SK-N-SH (cell line): ENCODE measurements at regions not wholly inside any gene's neighbourhood (a gene's known extent, or its start where the extent isn't known, plus 50 kb on each side); places are given as distances from the start of the nearest gene placed in this dataset.

Experiments
- CTCF ChIA-PET: fragments of 300-600, 350-600 bp; formaldehyde crosslinking; extraction: SDS; loops from one replicate; lab custom pipeline; 2021; lab: Yijun Ruan, JAX
- POLR2A ChIA-PET: fragments of 350-600 bp; sonication (Branson Sonifier 250); formaldehyde crosslinking; extraction: SDS; loops from one replicate; lab custom pipeline; 2020; ENCODE audit warnings: antibody characterized with exemption, inconsistent platforms; lab: Yijun Ruan, JAX
- DNase-seq: peaks from one replicate; pipeline ENCODE4 v3.0.0; 2012
- H2AFZ ChIP-seq: fragments of 200-600 bp; sonication (generic); 2 replicates; pipeline ENCODE4 v1.8.1; 2016; ENCODE audit warnings: antibody characterized with exemption, mild to moderate bottlenecking, low read depth
- H3F3A ChIP-seq: fragments of 200-600 bp; sonication (generic); replicated peaks from 2 replicates; pipeline ENCODE3; 2016; ENCODE audit warnings: antibody characterized with exemption, mild to moderate bottlenecking; ENCODE audit not compliant: insufficient read depth
- H3K27ac ChIP-seq, 2 experiments: fragments of 200-500 bp in 1 of 2; fragments of 200-600 bp in 1 of 2; sonication (Bioruptor generic) in 1 of 2; sonication (generic), shearing (Covaris generic) in 1 of 2; 2 replicates each; pipeline versions ENCODE4 v1.5.1 to v1.6.1; 2014 to 2016; ENCODE audit warnings: low read depth in 2 of 2, inconsistent platforms in 1 of 2, low read length in 1 of 2, mild to moderate bottlenecking in 1 of 2, mixed read lengths in 1 of 2
- H3K27me3 ChIP-seq: fragments of 200-600 bp; sonication (generic), shearing (Covaris generic); 2 replicates; pipeline ENCODE4 v1.6.1; 2016; ENCODE audit warnings: mixed run types; ENCODE audit not compliant: insufficient read depth
- H3K36me3 ChIP-seq, 2 experiments: fragments of 200-500 bp in 1 of 2; fragments of 200-600 bp in 1 of 2; sonication (Bioruptor generic) in 1 of 2; sonication (generic) in 1 of 2; replicated peaks in 1 of 2; 2 replicates each; pipeline versions ENCODE3 to v1.5.1; 2014 to 2016; ENCODE audit warnings: low read length in 1 of 2, mild to moderate bottlenecking in 1 of 2; ENCODE audit not compliant: insufficient read depth in 2 of 2, control insufficient read depth in 1 of 2
- H3K4me1 ChIP-seq, 2 experiments: fragments of 200-500 bp in 1 of 2; fragments of 200-600 bp in 1 of 2; sonication (Bioruptor generic) in 1 of 2; sonication (generic), shearing (Covaris generic) in 1 of 2; 2 replicates each; pipeline versions ENCODE4 v1.5.1 to v1.6.1; 2014 to 2016; ENCODE audit warnings: low read depth in 1 of 2, low read length in 1 of 2, mixed run types in 1 of 2; ENCODE audit not compliant: insufficient read depth in 2 of 2, control insufficient read depth in 1 of 2
- H3K4me2 ChIP-seq: fragments of 200-600 bp; sonication (generic), shearing (Covaris generic); 2 replicates; pipeline ENCODE4 v1.6.1; 2017; ENCODE audit warnings: mixed run types
- H3K4me3 ChIP-seq, 2 experiments: fragments of 200-500 bp in 1 of 2; fragments of 200-600 bp in 1 of 2; sonication (Bioruptor generic) in 1 of 2; sonication (generic), shearing (Covaris generic) in 1 of 2; 2 replicates each; pipeline versions ENCODE4 v1.5.1 to v1.8.1; 2014 to 2016; ENCODE audit warnings: low read depth in 2 of 2, inconsistent platforms in 1 of 2, low read length in 1 of 2, mild to moderate bottlenecking in 1 of 2, mixed read lengths in 1 of 2, moderate library complexity in 1 of 2
- H3K79me2 ChIP-seq: fragments of 200-600 bp; sonication (generic); 2 replicates; pipeline ENCODE4 v1.8.1; 2017; ENCODE audit warnings: mild to moderate bottlenecking; ENCODE audit not compliant: insufficient read depth
- H3K9ac ChIP-seq: fragments of 200-600 bp; sonication (generic); 2 replicates; pipeline ENCODE4 v1.6.1; 2017; ENCODE audit warnings: mixed run types
- H3K9me2 ChIP-seq: fragments of 200-600 bp; sonication (generic); 2 replicates; pipeline ENCODE4 v1.6.1; 2017; ENCODE audit warnings: mixed run types
- H3K9me3 ChIP-seq: fragments of 200-600 bp; sonication (generic); 2 replicates; pipeline ENCODE4 v1.6.1; 2017; ENCODE audit warnings: mixed run types, mild to moderate bottlenecking, moderate library complexity
- H4K20me1 ChIP-seq: fragments of 200-600 bp; sonication (generic); 2 replicates; pipeline ENCODE4 v1.6.1; 2017; ENCODE audit warnings: mild to moderate bottlenecking, mixed run types; ENCODE audit not compliant: insufficient read depth
- CHD2 ChIP-seq: fragments of 150-350 bp; IDR thresholded peaks from 2 replicates; pipeline ENCODE4 v1.6.1; 2018; ENCODE audit warnings: low read length; ENCODE audit not compliant: partially characterized antibody
- CTCF ChIP-seq: fragments of 200-600 bp; sonication (generic); IDR thresholded peaks from 2 replicates; pipeline ENCODE4 v1.6.1; 2017; ENCODE audit warnings: antibody characterized with exemption, mild to moderate bottlenecking, moderate library complexity
- ELF1 ChIP-seq: IDR thresholded peaks from 2 replicates; pipeline ENCODE4 v1.4.0; 2012
- EZH2phosphoT487 ChIP-seq: fragments of 200-600 bp; sonication (generic); IDR thresholded peaks from 2 replicates; pipeline ENCODE4 v1.6.1; 2017; ENCODE audit warnings: low read depth, mixed run types, mild to moderate bottlenecking, antibody characterized with exemption, moderate library complexity, borderline replicate concordance
- GABPA ChIP-seq: IDR thresholded peaks from 2 replicates; pipeline ENCODE4 v1.4.0; 2012; ENCODE audit warnings: low read depth, mild to moderate bottlenecking
- MEF2A ChIP-seq: IDR thresholded peaks from 2 replicates; pipeline ENCODE4 v1.4.0; 2012; ENCODE audit warnings: low read depth, borderline replicate concordance
- MXI1 ChIP-seq: IDR thresholded peaks from 2 replicates; pipeline ENCODE4 v1.6.1; 2012; ENCODE audit warnings: mild to moderate bottlenecking, low read depth, low read length, improper control_type of control experiment
- NRF1 ChIP-seq: IDR thresholded peaks from 2 replicates; pipeline ENCODE4 v1.6.1; 2012; ENCODE audit warnings: low read depth, mild to moderate bottlenecking, low read length
- RAD21 ChIP-seq: IDR thresholded peaks from 2 replicates; pipeline ENCODE4 v1.6.1; 2012; ENCODE audit warnings: mild to moderate bottlenecking, low read length
- RXRA ChIP-seq: IDR thresholded peaks from 2 replicates; pipeline ENCODE4 v1.4.0; 2012; ENCODE audit warnings: low read depth, mild to moderate bottlenecking, borderline replicate concordance
- SIN3A ChIP-seq: IDR thresholded peaks from 2 replicates; pipeline ENCODE4 v1.6.1; 2012; ENCODE audit warnings: low read depth, mild to moderate bottlenecking, low read length, moderate library complexity, borderline replicate concordance
- TAF1 ChIP-seq: IDR thresholded peaks from 2 replicates; pipeline ENCODE4 v1.6.1; 2012; ENCODE audit warnings: low read depth, mild to moderate bottlenecking, low read length, moderate library complexity, borderline replicate concordance
- TEAD4 ChIP-seq: IDR thresholded peaks from 2 replicates; pipeline ENCODE4 v1.4.0; 2012; ENCODE audit warnings: mild to moderate bottlenecking, borderline replicate concordance; ENCODE audit not compliant: insufficient read depth
- WGBS: methylation state at CpG from one replicate; pipeline ENCODE4 v1.1.6; 2017; ENCODE audit warnings: low lambda C conversion rate; 5-methylcytosine and 5-hydroxymethylcytosine counted together
- TF ChIP-seq, protein P1 (sequence below): IDR thresholded peaks from 2 replicates; pipeline ENCODE4; 2012

- TF ChIP-seq NRF1 (no peak), CTCF (no peak), MEF2A (no peak), MXI1 (no peak), EZH2phosphoT487 (no peak), ELF1 (no peak)
- Histone ChIP-seq H3K9me3 (no peaks in the 10 kb centered on the region), H3K27ac (no peak overlapping the region), H3K4me2 (no peak overlapping the region), H3K4me1 (no peaks in the 10 kb centered on the region), H3F3A (peaks cover 7% of the 10 kb centered on the region), H3K9ac (no peak overlapping the region), H2AFZ (no peak overlapping the region), H3K27me3 (no peaks in the 10 kb centered on the region), H3K9me2 (no peaks in the 10 kb centered on the region), H4K20me1 (no peaks in the 10 kb centered on the region), H3K4me3 (no peak overlapping the region), H3K36me3 (no peaks in the 10 kb centered on the region), H3K79me2 (no peaks in the 10 kb centered on the region)
- DNase-seq = no peak
- CTCF ChIA-PET = interaction anchor here (1.3 kb wide), 1 partner anchor 13 kb away, joined by 3 read pairs; no protein-coding TSS in a partner anchor
- POLR2A ChIA-PET = interaction anchor here (0.5 kb wide), 1 partner anchor 163 kb away, joined by 5 read pairs; no protein-coding TSS in a partner anchor
Measured at GRCh38 chr7:66508431-66508830, 120.2 kb upstream of the KCTD7 start.

DNA sequence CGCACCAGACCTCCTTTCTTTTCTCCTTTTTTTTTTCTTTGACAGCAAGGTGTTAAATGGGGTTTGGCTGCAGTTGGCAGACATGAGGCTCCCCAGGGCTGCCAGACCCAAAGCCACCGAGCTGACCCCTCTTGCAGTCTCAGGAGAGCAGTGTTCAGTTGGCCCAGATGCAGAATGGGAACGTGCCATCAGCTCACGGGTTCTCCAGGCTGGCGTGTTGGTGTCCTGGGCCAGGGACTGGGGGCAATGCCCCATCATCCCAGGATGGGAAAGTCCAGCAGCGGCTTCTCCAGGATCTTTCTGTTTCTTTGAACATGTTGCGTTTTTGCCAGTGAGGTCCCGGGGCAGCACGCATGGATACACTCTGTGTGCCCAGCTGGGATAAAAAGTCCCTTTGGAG is 114.6 kb upstream of the KCTD7 start:
- Histone ChIP-seq H3K9ac (no peak overlapping the region), H3K4me1 (no peaks in the 10 kb centered on the region), H3K9me2 (no peaks in the 10 kb centered on the region), H2AFZ (no peak overlapping the region), H3K4me3 (no peak overlapping the region), H3K27ac (no peak overlapping the region), H4K20me1 (no peaks in the 10 kb centered on the region), H3K9me3 (no peaks in the 10 kb centered on the region), H3K4me2 (no peak overlapping the region)
- WGBS = 73% methylated on average over 9 of the region's 9 CpGs
- POLR2A ChIA-PET = no interaction called here
- DNase-seq = no peak
- TF ChIP-seq EZH2phosphoT487 (no peak), CHD2 (no peak), TAF1 (no peak), GABPA (no peak), TEAD4 (no peak), CTCF (no peak), RAD21 (no peak), RXRA (no peak), SIN3A (no peak)
- TF ChIP-seq, protein P1, sequence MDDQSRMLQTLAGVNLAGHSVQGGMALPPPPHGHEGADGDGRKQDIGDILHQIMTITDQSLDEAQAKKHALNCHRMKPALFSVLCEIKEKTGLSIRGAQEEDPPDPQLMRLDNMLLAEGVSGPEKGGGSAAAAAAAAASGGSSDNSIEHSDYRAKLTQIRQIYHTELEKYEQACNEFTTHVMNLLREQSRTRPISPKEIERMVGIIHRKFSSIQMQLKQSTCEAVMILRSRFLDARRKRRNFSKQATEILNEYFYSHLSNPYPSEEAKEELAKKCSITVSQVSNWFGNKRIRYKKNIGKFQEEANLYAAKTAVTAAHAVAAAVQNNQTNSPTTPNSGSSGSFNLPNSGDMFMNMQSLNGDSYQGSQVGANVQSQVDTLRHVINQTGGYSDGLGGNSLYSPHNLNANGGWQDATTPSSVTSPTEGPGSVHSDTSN = no peak
- TF ChIP-seq, all 33 proteins: peak for 0
- CTCF ChIA-PET = no interaction called here
- Histone ChIP-seq H3K27me3 (no peaks in the 10 kb centered on the region), H3K36me3 (no peaks in the 10 kb centered on the region), H3K79me2 (no peaks in the 10 kb centered on the region), H3F3A (no peaks in the 10 kb centered on the region)
